ENCODE measurements at regions not wholly inside any gene's neighbourhood (a gene's known extent, or its start where the extent isn't known, plus 50 kb on each side); places are given as distances from the start of the nearest gene placed in this dataset.

DNA sequence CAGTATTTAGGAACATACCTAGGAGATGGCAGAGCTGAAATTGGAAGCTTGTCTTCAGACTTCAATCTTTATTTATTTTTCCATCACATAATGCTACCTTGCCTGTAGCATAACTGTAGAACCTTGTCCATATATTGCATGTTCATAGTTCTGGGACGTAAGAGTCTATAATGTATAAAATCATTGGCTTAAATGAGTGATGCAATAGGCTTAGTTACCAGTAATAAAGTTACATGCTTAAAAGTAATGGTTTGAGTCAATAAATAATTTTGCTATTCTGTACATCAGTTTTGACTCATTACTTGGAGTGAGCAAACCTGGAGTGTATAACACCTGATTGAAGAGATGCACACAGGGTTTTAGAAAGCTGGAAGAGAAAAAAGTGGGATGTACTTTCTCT is 229.3 kb downstream of the CDCA7 start:
- H3K4me3 ChIP-seq (ENCODE audit: low read length): no peak overlapping the region
- TF ChIP-seq CTCF (conservative IDR thresholded peaks at IDR 0.05; ENCODE audit: low read depth, low read length): no peak
- DNase-seq (ENCODE audit: low read depth): no peak

GRCh38 chr2:173584676-173585458 is 230.2 kb downstream of the CDCA7 start:
- H3K4me3 ChIP-seq (ENCODE audit: low read length): no peak overlapping the region
- TF ChIP-seq CTCF (conservative IDR thresholded peaks at IDR 0.05; ENCODE audit: low read depth, low read length): no peak
- no peak for DNase-seq (ENCODE audit: low read depth)

DNA sequence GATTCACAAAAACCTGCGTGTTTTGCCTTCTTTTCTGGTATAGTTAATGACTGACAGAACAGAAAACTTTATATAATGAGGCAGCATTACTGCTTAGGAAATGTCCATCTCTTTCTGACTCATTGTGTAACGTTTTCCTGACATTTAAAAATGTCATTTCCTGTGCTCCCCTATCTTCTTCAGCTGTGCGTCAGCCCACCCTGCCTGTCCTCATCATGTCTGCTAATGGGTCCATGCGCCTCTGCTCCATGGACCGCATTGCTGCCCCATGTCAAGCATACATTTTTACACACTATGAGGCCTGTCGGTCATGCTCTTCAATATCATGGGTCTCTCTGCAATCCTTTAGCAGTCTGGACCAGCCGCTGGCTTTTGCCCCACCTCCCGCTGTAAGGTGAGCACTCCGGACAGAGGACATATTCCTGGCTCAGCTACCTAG is 234.3 kb downstream of the CDCA7 start:
- H3K4me3 ChIP-seq (ENCODE audit: low read length): no peak overlapping the region
- DNase-seq (ENCODE audit: low read depth): no peak
- TF ChIP-seq CTCF (conservative IDR thresholded peaks at IDR 0.05; ENCODE audit: low read depth, low read length): no peak

DNA sequence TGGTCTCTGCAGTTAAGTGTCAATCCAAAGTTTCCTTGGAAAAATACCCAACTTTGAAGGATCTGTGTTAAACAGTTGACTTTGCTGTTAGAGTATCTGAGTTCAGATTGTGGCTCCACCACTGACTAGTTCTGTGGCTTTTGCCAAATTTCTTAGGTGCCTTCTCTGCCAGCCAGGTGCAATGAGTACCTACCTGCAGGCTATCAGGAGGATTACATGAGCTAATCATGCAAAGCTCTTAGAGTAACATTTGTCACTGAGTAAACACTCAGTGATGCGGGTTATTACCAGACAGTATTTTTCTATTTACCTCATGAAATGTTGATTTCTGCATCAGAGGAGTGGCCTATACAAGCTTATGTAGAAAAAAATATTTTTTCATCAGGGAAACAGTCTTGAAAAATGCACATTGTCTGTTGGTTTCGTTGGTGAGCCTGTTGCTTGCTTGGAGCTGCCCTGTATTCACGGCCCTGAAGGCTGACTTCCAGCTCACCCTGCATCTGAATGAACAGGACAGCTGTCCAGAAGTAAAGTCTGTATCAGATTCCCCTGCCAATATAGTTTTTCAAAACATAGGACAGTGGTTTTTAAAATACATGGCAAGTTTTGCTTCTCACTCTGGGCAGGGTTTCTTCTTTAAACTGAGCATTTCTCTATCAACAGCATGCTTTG is 235.1 kb downstream of the CDCA7 start:
- DNase-seq (ENCODE audit: low read depth): no peak
- no peak for TF ChIP-seq CTCF (conservative IDR thresholded peaks at IDR 0.05; ENCODE audit: low read depth, low read length)
- no peak overlapping the region for H3K4me3 ChIP-seq (ENCODE audit: low read length)

DNA sequence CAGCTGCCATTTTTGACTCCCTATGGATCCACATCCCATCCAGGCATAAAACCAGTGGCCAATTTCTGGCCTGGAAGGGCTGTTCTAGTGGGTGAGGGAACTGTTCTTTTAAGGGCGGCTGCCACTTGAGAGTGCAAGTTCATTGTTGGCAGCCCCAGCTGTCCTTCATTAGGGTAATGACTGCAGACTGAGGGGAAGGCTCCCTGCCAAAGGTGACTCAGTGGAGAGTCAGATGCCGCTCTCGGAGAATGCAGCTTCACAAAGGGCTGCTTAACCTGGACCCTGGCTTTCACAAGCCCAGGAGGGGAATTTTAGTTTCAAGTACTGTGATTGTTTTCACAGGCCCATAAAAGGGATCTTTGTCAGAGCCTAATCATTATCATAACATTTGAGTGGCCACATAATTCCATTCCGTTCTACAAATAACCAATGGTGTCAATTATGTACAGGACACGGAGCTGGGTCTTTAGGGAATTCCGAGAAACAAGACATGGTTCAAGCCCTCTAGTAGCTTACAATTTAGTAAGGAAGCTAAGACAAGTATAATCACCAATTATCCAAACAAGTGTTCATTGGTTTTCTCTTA is 235.7 kb downstream of the CDCA7 start:
- DNase-seq (ENCODE audit: low read depth): peak; percentile 92
- TF ChIP-seq CTCF (conservative IDR thresholded peaks at IDR 0.05; ENCODE audit: low read depth, low read length): no peak
- H3K4me3 ChIP-seq (ENCODE audit: low read length): no peak overlapping the region

- no peak for DNase-seq (ENCODE audit: low read depth)
- no peak for TF ChIP-seq CTCF (conservative IDR thresholded peaks at IDR 0.05; ENCODE audit: low read depth, low read length)
- no peak overlapping the region for H3K4me3 ChIP-seq (ENCODE audit: low read length)
Observed at GRCh38 chr2:173593109-173593508, 238.4 kb downstream of the CDCA7 start.
